Activated naive CD8-positive, alpha-beta T cell treated with anti-CD3 and anti-CD28 coated beads, Interleukin-2, amount 50 U/mL, for 24 hours (primary cell): ENCODE measurements at regions not wholly inside any gene's neighbourhood (a gene's known extent, or its start where the extent isn't known, plus 50 kb on each side); places are given as distances from the start of the nearest gene placed in this dataset.
"Not testable (repeated sequence)": the region's sequence is repeated elsewhere in the genome, so short reads cannot be mapped to it uniquely, and the experiment has no call there.

Experiments used
- ATAC-seq: fragments of 150-1000 bp; cut with Tn5 transposase; one replicate; pipeline ENCODE4 v1.10.0; 2021
- DNase-seq: peaks from one replicate; pipeline ENCODE4 v3.0.0; 2021
- H3K27ac Mint-ChIP-seq: one replicate; pipeline ENCODE4 v1.8.0; 2021; ENCODE audit warnings: mild to moderate bottlenecking, mixed read lengths
- H3K27me3 Mint-ChIP-seq: one replicate; pipeline ENCODE4 v1.8.0; 2021; ENCODE audit warnings: mixed read lengths
- H3K36me3 Mint-ChIP-seq: one replicate; pipeline ENCODE4 v1.8.0; 2021; ENCODE audit warnings: low read depth, mixed read lengths
- H3K4me1 Mint-ChIP-seq: one replicate; pipeline ENCODE4 v1.8.0; 2021; ENCODE audit warnings: mixed read lengths
- H3K4me3 Mint-ChIP-seq: one replicate; pipeline ENCODE4 v1.8.0; 2021; ENCODE audit warnings: mild to moderate bottlenecking, moderate library complexity, mixed read lengths
- H3K9me3 Mint-ChIP-seq: one replicate; pipeline ENCODE4 v1.8.0; 2021; ENCODE audit warnings: mixed read lengths

DNA sequence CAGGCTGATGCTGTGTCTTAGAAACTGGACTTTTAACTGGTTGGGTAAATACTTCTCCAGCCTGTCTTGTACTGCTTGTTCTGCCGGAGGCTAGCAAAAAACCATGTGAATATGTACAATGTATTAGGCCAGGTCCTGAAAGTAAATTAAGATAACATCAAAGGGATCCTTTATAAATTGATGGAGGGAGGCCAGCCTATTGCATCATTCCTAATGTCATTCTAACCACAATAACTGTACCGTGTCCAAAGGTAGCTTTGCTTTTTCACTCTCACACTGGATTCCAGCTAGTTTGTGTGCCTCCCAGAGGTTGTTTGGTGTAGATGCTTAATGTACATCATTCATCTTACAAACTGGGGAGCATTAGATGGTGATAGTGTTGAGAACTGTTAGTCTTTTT lies 91.2 kb upstream of the SEM1 start:
- Mint-ChIP-seq H3K27ac (no peak overlapping the region), H3K4me3 (no peak overlapping the region), H3K27me3 (peaks cover 15% of the 10 kb centered on the region), H3K36me3 (no peaks in the 10 kb centered on the region), H3K4me1 (no peaks in the 10 kb centered on the region), H3K9me3 (no peaks in the 10 kb centered on the region)
- DNase-seq: no peak
- ATAC-seq: no peak

DNA sequence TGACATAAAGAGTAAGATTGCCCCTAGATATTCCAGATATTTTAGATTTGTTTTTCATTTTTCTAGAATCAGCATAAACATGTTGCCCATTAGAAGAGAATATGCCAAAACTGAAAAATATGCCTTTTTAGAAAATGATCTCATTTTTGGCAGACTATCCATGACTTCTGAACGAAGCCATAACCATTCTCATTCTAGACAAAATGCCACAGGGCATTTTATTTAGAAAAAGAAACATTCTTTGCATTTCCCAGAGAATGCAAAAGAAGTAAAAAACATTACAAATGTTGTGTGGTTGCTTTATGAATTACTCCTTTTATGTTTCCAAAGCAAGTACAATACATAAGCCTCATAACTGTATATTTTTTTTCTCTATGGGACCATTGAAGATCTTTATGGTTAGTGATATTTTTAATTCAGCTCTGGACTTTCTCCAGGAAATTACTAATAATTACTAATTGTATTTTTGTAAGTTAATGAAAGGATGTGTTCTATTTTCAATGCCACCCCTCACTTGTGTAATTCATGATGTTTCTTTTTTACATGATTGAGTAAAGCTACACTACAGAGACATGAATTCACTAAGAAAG lies 109.6 kb upstream of the SEM1 start:
- Mint-ChIP-seq H3K27me3 (peaks cover 31% of the 10 kb centered on the region), H3K36me3 (no peaks in the 10 kb centered on the region), H3K9me3 (peaks cover 7% of the 10 kb centered on the region), H3K4me3 (no peak overlapping the region), H3K27ac (no peak overlapping the region), H3K4me1 (peaks cover 2% of the 10 kb centered on the region)
- DNase-seq (no peak), ATAC-seq (no peak)

DNA sequence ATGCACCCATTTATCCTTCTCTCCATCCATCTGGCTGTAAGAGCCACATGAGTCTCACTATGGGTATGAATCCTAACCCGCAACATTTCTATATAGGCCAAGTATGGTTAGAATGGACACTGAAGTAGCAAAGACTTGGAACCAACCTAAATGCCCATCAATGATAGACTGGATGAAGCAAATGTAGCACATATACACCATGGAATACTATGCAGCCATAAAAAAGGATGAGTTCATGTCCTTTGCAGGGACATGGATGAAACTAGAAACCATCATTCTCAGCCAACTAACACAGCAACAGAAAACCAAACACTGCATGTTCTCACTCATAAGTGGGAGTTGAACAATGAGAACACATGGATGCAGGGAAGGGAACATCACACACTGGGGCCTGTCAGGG lies 111.5 kb upstream of the SEM1 start:
- ATAC-seq, DNase-seq, H3K4me1 Mint-ChIP-seq, H3K4me3 Mint-ChIP-seq, H3K36me3 Mint-ChIP-seq, H3K9me3 Mint-ChIP-seq, H3K27ac Mint-ChIP-seq: not testable (repeated sequence)
- peaks cover 36% of the 10 kb centered on the region for H3K27me3 Mint-ChIP-seq

DNA sequence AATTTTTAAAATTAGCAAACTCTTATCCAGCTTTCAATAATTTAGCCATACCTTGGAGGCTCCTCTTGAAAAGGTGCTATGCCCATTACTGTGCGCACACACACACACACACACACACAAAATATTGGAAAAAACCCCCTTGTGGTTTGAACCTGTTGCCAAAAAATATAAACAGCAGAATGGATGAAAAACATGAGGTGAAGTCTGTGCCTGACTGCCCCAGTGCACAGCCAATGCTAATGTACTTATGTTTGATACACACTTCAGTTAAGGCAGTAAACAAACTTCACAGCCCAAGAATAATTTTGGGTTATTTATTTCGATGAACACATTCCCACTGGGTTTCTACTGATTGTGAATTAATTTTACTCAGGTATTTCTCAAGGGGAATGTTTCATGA lies 113.2 kb upstream of the SEM1 start:
- DNase-seq (no peak), ATAC-seq (no peak)
- Mint-ChIP-seq H3K4me1 (peaks cover 5% of the 10 kb centered on the region), H3K27ac (no peak overlapping the region), H3K27me3 (peaks cover 38% of the 10 kb centered on the region), H3K36me3 (no peaks in the 10 kb centered on the region), H3K4me3 (no peak overlapping the region), H3K9me3 (peaks cover 5% of the 10 kb centered on the region)

DNA sequence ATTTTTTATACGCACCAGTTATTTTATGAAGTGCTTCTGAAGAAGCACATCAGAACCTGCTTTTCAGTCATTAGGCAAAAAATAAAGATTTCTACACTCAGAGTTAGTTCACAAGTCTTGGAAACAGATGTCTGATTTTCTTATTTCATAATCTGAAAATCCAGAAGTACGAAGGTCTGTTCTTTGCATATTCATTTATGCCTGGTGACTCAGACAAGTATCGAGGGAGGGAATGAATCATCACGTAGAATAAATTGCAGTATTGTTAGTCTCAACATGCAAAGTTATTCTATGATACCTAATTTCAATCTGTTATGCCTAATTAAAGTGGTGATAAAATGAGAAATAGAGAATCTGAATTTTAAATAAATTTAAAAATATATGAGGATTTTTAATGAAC lies 113.6 kb upstream of the SEM1 start:
- DNase-seq (no peak), ATAC-seq (peak; percentile 46)
- Mint-ChIP-seq H3K4me3 (no peak overlapping the region), H3K27ac (no peak overlapping the region), H3K36me3 (no peaks in the 10 kb centered on the region), H3K9me3 (peaks cover 4% of the 10 kb centered on the region), H3K4me1 (peaks cover 5% of the 10 kb centered on the region), H3K27me3 (peaks cover 42% of the 10 kb centered on the region)

GRCh38 chr7:96824686-96825085 lies 115.0 kb upstream of the SEM1 start:
- H3K9me3 Mint-ChIP-seq: no peaks in the 10 kb centered on the region
- peaks cover 39% of the 10 kb centered on the region for H3K27me3 Mint-ChIP-seq
- H3K4me3 Mint-ChIP-seq: no peak overlapping the region
- no peaks in the 10 kb centered on the region for H3K36me3 Mint-ChIP-seq
- H3K4me1 Mint-ChIP-seq: peaks cover 5% of the 10 kb centered on the region
- DNase-seq (no peak), ATAC-seq (no peak)
- H3K27ac Mint-ChIP-seq: no peak overlapping the region

DNA sequence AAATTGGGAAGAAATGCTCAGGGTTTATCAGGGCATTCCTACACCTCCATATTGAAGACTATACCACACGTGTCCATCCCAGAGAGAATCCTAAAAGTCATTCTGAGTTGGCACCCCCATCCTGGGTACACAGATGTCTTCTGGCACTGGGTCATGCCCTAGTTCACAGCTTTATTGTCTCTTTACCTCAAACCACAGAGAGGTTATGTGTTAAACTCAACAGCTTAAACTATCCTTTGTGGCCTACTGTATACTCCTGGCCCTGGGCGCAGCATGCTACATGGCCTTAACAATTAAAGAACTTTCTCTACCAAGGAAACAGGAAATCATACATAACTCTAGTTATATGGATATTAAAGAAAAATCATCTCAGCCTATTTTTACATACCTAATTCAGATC lies 115.6 kb upstream of the SEM1 start:
- ATAC-seq: no peak
- Mint-ChIP-seq H3K9me3 (no peaks in the 10 kb centered on the region), H3K36me3 (no peaks in the 10 kb centered on the region), H3K4me3 (no peak overlapping the region), H3K27me3 (peaks cover 38% of the 10 kb centered on the region), H3K4me1 (peaks cover 5% of the 10 kb centered on the region), H3K27ac (no peak overlapping the region)
- no peak for DNase-seq

DNA sequence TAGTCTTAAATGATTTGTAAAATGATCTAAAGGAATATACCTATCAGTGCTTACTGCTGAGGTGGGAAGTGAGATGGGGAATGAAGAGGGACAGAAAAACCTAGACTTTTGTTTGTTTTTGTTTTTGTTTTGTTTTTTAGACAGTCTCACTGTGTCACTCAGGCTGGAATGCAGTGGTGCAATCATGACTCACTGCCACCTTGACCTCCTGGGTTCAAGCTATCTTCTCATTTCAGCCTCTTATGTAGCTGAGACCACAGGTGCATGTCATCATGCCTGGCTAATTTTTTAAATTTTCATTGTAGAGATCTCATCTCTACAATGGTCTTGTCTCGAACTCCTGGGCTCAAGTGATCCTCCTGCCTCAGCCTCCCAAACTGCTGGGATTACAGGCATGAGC lies 116.4 kb upstream of the SEM1 start:
- H3K36me3 Mint-ChIP-seq: no peaks in the 10 kb centered on the region
- H3K4me3 Mint-ChIP-seq: no peak overlapping the region
- H3K9me3 Mint-ChIP-seq: no peaks in the 10 kb centered on the region
- DNase-seq (no peak), ATAC-seq (no peak)
- H3K27ac Mint-ChIP-seq: no peak overlapping the region
- peaks cover 5% of the 10 kb centered on the region for H3K4me1 Mint-ChIP-seq
- peaks cover 42% of the 10 kb centered on the region for H3K27me3 Mint-ChIP-seq

DNA sequence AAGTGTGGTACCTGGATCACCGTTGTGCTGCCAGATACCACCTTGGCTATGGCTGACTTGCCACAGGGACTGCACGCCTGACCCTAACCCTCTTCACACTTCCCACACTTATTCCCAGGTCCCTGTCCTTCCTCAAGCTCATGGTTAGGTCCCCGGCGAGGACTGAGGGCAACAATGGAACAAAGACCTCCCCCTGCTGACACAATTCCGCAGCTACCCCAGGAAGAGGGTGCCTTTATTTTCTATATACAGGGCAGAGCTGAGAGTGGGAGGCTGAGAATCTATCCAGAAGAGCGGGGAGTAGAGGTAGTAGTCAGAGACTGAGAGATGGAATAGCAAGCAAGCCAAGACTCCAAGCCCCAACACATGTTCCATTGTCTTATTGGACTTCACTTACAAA lies 118.1 kb upstream of the SEM1 start:
- Mint-ChIP-seq H3K9me3 (no peaks in the 10 kb centered on the region), H3K27ac (no peak overlapping the region), H3K4me1 (peaks cover 5% of the 10 kb centered on the region), H3K4me3 (no peak overlapping the region), H3K36me3 (no peaks in the 10 kb centered on the region), H3K27me3 (peaks cover 40% of the 10 kb centered on the region)
- no peak for DNase-seq
- no peak for ATAC-seq

GRCh38 chr7:96829121-96829520 lies 119.5 kb upstream of the SEM1 start:
- H3K4me1 Mint-ChIP-seq, H3K9me3 Mint-ChIP-seq, DNase-seq, H3K36me3 Mint-ChIP-seq, H3K27ac Mint-ChIP-seq, H3K4me3 Mint-ChIP-seq, ATAC-seq: not testable (repeated sequence)
- peaks cover 47% of the 10 kb centered on the region for H3K27me3 Mint-ChIP-seq

DNA sequence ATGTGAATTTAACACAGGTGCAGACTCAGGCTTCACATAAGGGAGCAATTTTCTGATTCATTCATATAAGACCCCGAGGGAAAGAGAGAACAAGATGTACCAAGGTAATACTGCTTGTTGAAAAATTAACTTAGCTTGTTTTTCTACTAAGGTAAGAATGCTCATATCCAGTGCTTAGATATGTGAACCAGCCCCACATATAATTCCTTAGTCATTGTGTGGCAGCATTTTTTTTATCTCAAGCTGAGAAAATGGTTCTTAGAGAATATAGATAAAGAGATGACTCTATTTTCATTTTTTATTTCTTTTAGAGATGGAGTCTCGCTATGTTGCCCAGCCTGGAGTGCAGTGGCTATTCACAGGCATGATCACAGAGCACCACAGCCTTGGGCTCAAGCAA lies 121.8 kb upstream of the SEM1 start:
- Mint-ChIP-seq H3K27me3 (peaks cover 47% of the 10 kb centered on the region), H3K27ac (no peak overlapping the region), H3K36me3 (no peaks in the 10 kb centered on the region), H3K4me1 (peaks cover 7% of the 10 kb centered on the region), H3K4me3 (no peak overlapping the region), H3K9me3 (no peaks in the 10 kb centered on the region)
- ATAC-seq: no peak
- no peak for DNase-seq

DNA sequence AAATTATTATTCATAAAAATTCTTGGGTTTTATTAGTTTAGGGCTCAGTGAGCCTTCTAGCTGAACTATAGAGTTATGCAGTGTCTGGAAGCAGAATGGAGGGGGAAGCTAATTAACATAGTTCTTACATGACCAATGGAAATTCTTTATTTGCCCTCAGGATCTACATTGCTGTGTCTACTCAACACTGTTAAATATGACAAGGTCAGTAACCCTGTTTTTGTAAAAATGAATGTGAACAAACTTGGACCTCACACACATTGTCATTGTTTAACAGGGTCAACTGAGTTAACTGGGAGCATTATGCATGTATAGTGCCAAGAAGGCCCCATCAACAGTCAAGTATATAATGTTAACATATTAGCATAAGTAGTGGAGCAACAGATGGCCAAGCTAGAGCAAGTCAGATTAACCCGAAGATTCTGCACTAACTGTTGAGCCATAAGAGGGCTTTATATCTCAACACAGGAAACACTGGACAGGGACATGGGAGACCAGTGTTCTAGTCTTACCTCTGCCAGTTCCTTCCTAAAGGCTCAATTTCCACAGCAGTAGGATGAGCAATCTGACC lies 122.5 kb upstream of the SEM1 start:
- Mint-ChIP-seq H3K4me3 (no peak overlapping the region), H3K27me3 (peaks cover 45% of the 10 kb centered on the region)

DNA sequence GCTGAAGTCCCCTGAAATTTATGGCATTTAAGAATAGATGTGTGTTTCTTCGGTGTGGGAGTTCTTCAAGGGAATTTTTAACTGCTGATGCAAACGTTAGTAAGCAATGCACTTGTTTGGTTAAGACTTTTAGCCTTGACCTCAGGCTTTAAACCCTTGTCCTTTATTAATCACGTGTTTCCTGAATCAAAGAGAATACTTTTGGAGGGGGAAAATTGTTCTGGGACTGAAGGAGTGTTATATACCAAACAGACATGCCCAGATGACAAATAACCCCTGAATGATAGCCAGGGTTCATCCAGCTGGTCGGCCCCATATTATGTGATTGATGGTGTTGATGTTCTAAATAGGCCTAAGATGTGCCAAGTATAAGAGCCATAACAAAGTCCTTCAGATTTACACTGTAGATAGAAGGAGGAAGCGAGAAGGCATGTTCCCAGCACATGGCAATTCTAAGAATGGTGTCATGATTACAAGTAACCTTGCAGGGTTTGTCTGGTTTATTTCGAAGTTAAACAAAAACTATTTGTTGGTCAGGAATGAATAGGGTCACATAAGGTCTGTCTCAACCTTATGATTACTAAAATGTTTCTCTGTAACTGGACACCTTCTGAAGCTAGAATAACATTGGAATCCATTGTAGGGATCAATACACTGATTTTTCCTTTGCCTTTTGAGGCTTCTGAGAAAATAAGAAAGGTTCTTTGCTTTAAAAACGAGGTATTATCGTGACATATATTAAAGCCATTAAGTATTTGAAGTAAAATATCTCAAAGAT lies 124.2 kb upstream of the SEM1 start:
- DNase-seq (no peak), ATAC-seq (no peak)
- Mint-ChIP-seq H3K4me3 (no peak overlapping the region), H3K4me1 (peaks cover 31% of the 10 kb centered on the region), H3K36me3 (no peaks in the 10 kb centered on the region), H3K27me3 (peaks cover 45% of the 10 kb centered on the region), H3K9me3 (no peaks in the 10 kb centered on the region), H3K27ac (no peak overlapping the region)

More for the DNA sequence above, 122.5 kb upstream of the SEM1 start:
- H3K9me3 Mint-ChIP-seq: no peaks in the 10 kb centered on the region
- ATAC-seq: no peak
- no peak overlapping the region for H3K27ac Mint-ChIP-seq
- H3K36me3 Mint-ChIP-seq: no peaks in the 10 kb centered on the region
- no peak for DNase-seq
- H3K4me1 Mint-ChIP-seq: peaks cover 14% of the 10 kb centered on the region

DNA sequence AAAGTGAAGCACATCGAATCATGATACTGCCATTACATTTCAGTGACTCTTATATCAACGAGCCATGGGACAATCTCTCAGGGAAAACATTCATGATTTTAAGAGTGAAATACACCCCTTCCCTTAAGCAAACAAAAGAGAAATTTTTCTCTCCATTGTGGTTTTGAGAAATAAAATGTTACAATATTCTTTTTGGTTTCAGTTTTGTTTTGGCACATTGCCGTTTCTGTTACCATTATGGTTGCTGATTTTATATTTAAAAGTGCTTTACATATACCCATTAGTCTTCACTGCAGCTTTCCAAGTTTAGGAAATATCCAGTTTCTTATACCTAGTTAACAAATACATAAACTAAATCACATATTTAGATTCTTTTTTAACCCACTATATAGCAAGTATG lies 126.8 kb upstream of the SEM1 start:
- Mint-ChIP-seq H3K4me3 (peak overlapping the region; percentile 57), H3K4me1 (peaks cover 38% of the 10 kb centered on the region), H3K36me3 (no peaks in the 10 kb centered on the region), H3K27me3 (peaks cover 45% of the 10 kb centered on the region), H3K9me3 (no peaks in the 10 kb centered on the region), H3K27ac (no peak overlapping the region)
- DNase-seq: no peak
- no peak for ATAC-seq

GRCh38 chr7:96837593-96837992 lies 127.9 kb upstream of the SEM1 start:
- Mint-ChIP-seq H3K27me3 (peaks cover 56% of the 10 kb centered on the region), H3K9me3 (no peaks in the 10 kb centered on the region), H3K27ac (peak overlapping the region; percentile 36), H3K4me3 (peak overlapping the region; percentile 57), H3K36me3 (no peaks in the 10 kb centered on the region), H3K4me1 (peaks cover 38% of the 10 kb centered on the region)
- DNase-seq (peak; percentile 4), ATAC-seq (peak; percentile 99)
